HepG2 (cell line): ENCODE measurements at regions not wholly inside any gene's neighbourhood (a gene's known extent, or its start where the extent isn't known, plus 50 kb on each side); places are given as distances from the start of the nearest gene placed in this dataset.

Source experiments
- ATAC-seq: fragments of 200-7000 bp; cut with Tn5 transposase; 3 replicates; pipeline ENCODE4 v1.9.1; 2020; ENCODE audit warnings: mild to moderate bottlenecking, moderate library complexity
- BruUV-seq: library from RNA; stranded (reverse); fragments of 400-500 nt; replicated peaks from 2 replicates; lab custom pipeline; 2021; lab: Mats Ljungman, UMichigan
- CTCF ChIA-PET: fragments of 300-600 bp; formaldehyde crosslinking; extraction: SDS; loops from one replicate; lab custom pipeline; 2021; ENCODE audit warnings: low total read pairs, inconsistent platforms, low intra/inter-chr PET ratio; lab: Yijun Ruan, JAX
- POLR2A ChIA-PET: fragments of 350-600 bp; sonication (Branson Sonifier 250); formaldehyde crosslinking; loops from one replicate; lab custom pipeline; 2020; ENCODE audit warnings: antibody characterized with exemption, inconsistent platforms; lab: Yijun Ruan, JAX
- DNase-seq: peaks from one replicate; pipeline ENCODE4 v3.0.0-alpha.2; 2015; ENCODE audit warnings: low spot score
- FAIRE-seq: peaks from 3 replicates; lab custom pipeline; 2011; peaks lifted over from hg19 to GRCh38; lab: Jason Lieb, UNC
- H2AFZ ChIP-seq: one replicate; pipeline ENCODE4 v1.6.1; 2011; ENCODE audit warnings: low read length, inconsistent platforms
- H3K27ac ChIP-seq: fragments of 300-600 bp; 3 replicates; pipeline ENCODE4 v1.8.0; 2011; ENCODE audit warnings: mixed run types, mild to moderate bottlenecking, mixed read lengths, low read length, inconsistent platforms; ENCODE audit not compliant: insufficient read depth; ENCODE audit errors: extremely low read length
- H3K27me3 ChIP-seq, 2 experiments: fragments of 200-600 bp in 1 of 2; 2 replicates in 1 of 2; 3 replicates in 1 of 2; pipeline versions ENCODE4 v1.6.0 to v1.8.0; 2011; ENCODE audit warnings: low read length in 2 of 2, mild to moderate bottlenecking in 2 of 2, moderate library complexity in 2 of 2, inconsistent platforms in 1 of 2; ENCODE audit not compliant: insufficient read depth in 2 of 2, control insufficient read depth in 1 of 2
- H3K36me3 ChIP-seq, 2 experiments: fragments of 200-600 bp in 1 of 2; replicated peaks in 1 of 2; 2 replicates in 1 of 2; 3 replicates in 1 of 2; pipeline versions ENCODE4 v1.5.1 to v1.8.0; 2011; ENCODE audit warnings: low read length in 2 of 2, inconsistent platforms in 1 of 2; ENCODE audit not compliant: insufficient read depth in 2 of 2, control insufficient read depth in 1 of 2
- H3K4me1 ChIP-seq: 2 replicates; pipeline ENCODE4 v1.5.1; 2012; ENCODE audit warnings: low read length, inconsistent platforms; ENCODE audit not compliant: insufficient read depth
- H3K4me2 ChIP-seq: 2 replicates; pipeline ENCODE4 v1.6.0; 2011; ENCODE audit warnings: low read depth, low read length, inconsistent platforms
- H3K4me3 ChIP-seq, 3 experiments: fragments of 200-600 bp in 1 of 3; sonication (generic), shearing (Covaris generic) in 1 of 3; replicated peaks in 1 of 3; 2 replicates each; pipeline ENCODE4 v1.5.1; 2011 to 2016; ENCODE audit warnings: low read length in 3 of 3, inconsistent platforms in 2 of 3, low read depth in 2 of 3, mild to moderate bottlenecking in 2 of 3, control low read depth in 1 of 3, mixed read lengths in 1 of 3; ENCODE audit not compliant: insufficient read depth in 1 of 3
- H3K79me2 ChIP-seq: one replicate; pipeline ENCODE4 v1.6.1; 2011; ENCODE audit warnings: low read length, inconsistent platforms; ENCODE audit not compliant: insufficient read depth
- H3K9ac ChIP-seq: 2 replicates; pipeline ENCODE4 v1.6.0; 2011; ENCODE audit warnings: mild to moderate bottlenecking, low read depth, low read length, inconsistent platforms; ENCODE audit not compliant: insufficient read depth
- H3K9me3 ChIP-seq: 2 replicates; pipeline ENCODE4 v1.5.1; 2012; ENCODE audit warnings: mild to moderate bottlenecking, low read length
- H4K20me1 ChIP-seq: 2 replicates; pipeline ENCODE4 v1.6.0; 2011; ENCODE audit warnings: inconsistent platforms, mild to moderate bottlenecking, low read length, moderate library complexity; ENCODE audit not compliant: insufficient read depth
- EEA1 ChIP-seq: sonication (generic); formaldehyde crosslinking; IDR thresholded peaks from 2 replicates; pipeline ENCODE4 v1.5.1; 2020; ENCODE audit warnings: mild to moderate bottlenecking, missing genetic modification reagents, borderline replicate concordance
- FOXO1 ChIP-seq: sonication (generic); formaldehyde crosslinking; IDR thresholded peaks from 2 replicates; pipeline ENCODE4 v1.4.0; 2020; ENCODE audit warnings: missing genetic modification reagents
- IKZF1 ChIP-seq: fragments of 450-650 bp; IDR thresholded peaks from 2 replicates; pipeline ENCODE4 v1.7.1; 2016
- JUNB ChIP-seq: sonication (generic); formaldehyde crosslinking; IDR thresholded peaks from 2 replicates; pipeline ENCODE4 v1.8.0; 2022; ENCODE audit warnings: missing genetic modification reagents, mild to moderate bottlenecking, borderline replicate concordance
- PTBP1 ChIP-seq: fragments of 200-400 bp; formaldehyde crosslinking; IDR thresholded peaks from 2 replicates; pipeline ENCODE4 v1.6.1; 2018; ENCODE audit warnings: low read length, low read depth; ENCODE audit not compliant: poor library complexity, severe bottlenecking
- SOX5 ChIP-seq: IDR thresholded peaks from 2 replicates; pipeline ENCODE4 v1.6.1; 2016; ENCODE audit warnings: borderline replicate concordance
- SRSF1 ChIP-seq: fragments of 200-400 bp; formaldehyde crosslinking; optimal IDR thresholded peaks from 2 replicates; pipeline ENCODE3; 2017; ENCODE audit warnings: mild to moderate bottlenecking, low read depth, low read length, moderate library complexity
- TCF12 ChIP-seq, 2 experiments: fragments of 450-650 bp in 1 of 2; sonication (generic) in 1 of 2; formaldehyde crosslinking in 1 of 2; IDR thresholded peaks; 2 replicates each; pipeline versions ENCODE4 v1.6.1 to v1.8.0; 2017 to 2022; ENCODE audit warnings: antibody characterized with exemption in 1 of 2, mild to moderate bottlenecking in 1 of 2, missing genetic modification reagents in 1 of 2, moderate library complexity in 1 of 2
- THAP8 ChIP-seq: sonication (generic); formaldehyde crosslinking; IDR thresholded peaks from 2 replicates; pipeline ENCODE4 v1.5.1; 2020; ENCODE audit warnings: missing genetic modification reagents, mild to moderate bottlenecking, borderline replicate concordance
- THRA ChIP-seq: sonication (generic); formaldehyde crosslinking; IDR thresholded peaks from 2 replicates; pipeline ENCODE4 v1.4.0; 2020; ENCODE audit warnings: missing genetic modification reagents, borderline replicate concordance
- TP53 ChIP-seq: sonication (generic); formaldehyde crosslinking; conservative IDR thresholded peaks from 2 replicates; pipeline ENCODE4 v1.4.0; 2020; ENCODE audit warnings: missing genetic modification reagents
- TRIM22 ChIP-seq: fragments of 450-650 bp; IDR thresholded peaks from 2 replicates; pipeline ENCODE4 v1.6.1; 2017
- WIZ ChIP-seq: sonication (generic); formaldehyde crosslinking; IDR thresholded peaks from 2 replicates; pipeline ENCODE4 v1.5.1; 2020; ENCODE audit warnings: mild to moderate bottlenecking, missing genetic modification reagents
- ZBTB8A ChIP-seq: sonication (generic); formaldehyde crosslinking; IDR thresholded peaks from 2 replicates; pipeline ENCODE4 v1.4.0; 2020; ENCODE audit warnings: mild to moderate bottlenecking, low read depth, missing genetic modification reagents, borderline replicate concordance
- WGBS: methylation state at CpG from one replicate; pipeline ENCODE4 v1.1.6; 2017; ENCODE audit warnings: low lambda C conversion rate; 5-methylcytosine and 5-hydroxymethylcytosine counted together
- in situ Hi-C: cut with HindIII; loops from 2 replicates; pipeline ENCODE4 v1.10.0; 2017; ENCODE audit warnings: low pct_unique_long_range_greater_than_20kb; ENCODE audit not compliant: extremely low pct_ligation_motif_present
- intact Hi-C: fragments of 100-400 bp; cut with micrococcal nuclease; formaldehyde crosslinking; loops from one replicate; pipeline ENCODE4 v1.10.0; 2022; ENCODE audit not compliant: unreplicated experiment

GRCh38 chr4:100852326-100852725 lies 334.5 kb upstream of the EMCN start:
- no peaks in the 10 kb centered on the region for H3K4me1 ChIP-seq
- H2AFZ ChIP-seq = no peak overlapping the region
- TF ChIP-seq PTBP1 (no peak), WIZ (CRISPR knock-in tag) (no peak), SRSF1 (no peak), THRA (CRISPR knock-in tag) (no peak), JUNB (no peak), IKZF1 (no peak), FOXO1 (CRISPR knock-in tag) (no peak), TCF12 (IDR thresholded peaks at IDR 0.05) (no peak), TCF12 (CRISPR knock-in tag; IDR thresholded peaks at IDR 0.05) (no peak), TP53 (CRISPR knock-in tag) (no peak), TRIM22 (no peak), EEA1 (CRISPR knock-in tag) (no peak), ZBTB8A (CRISPR knock-in tag) (no peak), SOX5 (CRISPR knock-in tag) (no peak), THAP8 (CRISPR knock-in tag) (no peak)
- H3K79me2 ChIP-seq = no peaks in the 10 kb centered on the region
- in situ Hi-C loops = no loop called here
- no peak for FAIRE-seq
- DNase-seq = no peak
- no peaks in the 10 kb centered on the region for H3K36me3 ChIP-seq
- BruUV-seq = no TSS peak
- H4K20me1 ChIP-seq = no peaks in the 10 kb centered on the region
- WGBS = 7% methylated on average over 1 of the region's 1 CpG
- intact Hi-C loops = no loop called here
- ATAC-seq = no peak
- H3K27me3 ChIP-seq = no peaks in the 10 kb centered on the region
- no peak overlapping the region for H3K4me3 ChIP-seq
- ChIA-PET CTCF (no interaction called here), POLR2A (no interaction called here)
- H3K9ac ChIP-seq = no peak overlapping the region
- no peaks in the 10 kb centered on the region for H3K9me3 ChIP-seq
- H3K4me2 ChIP-seq = no peak overlapping the region
- H3K27ac ChIP-seq = no peak overlapping the region
